Right kidney (tissue), 1 donor: ENCODE measurements at regions not wholly inside any gene's neighbourhood (a gene's known extent, or its start where the extent isn't known, plus 50 kb on each side); places are given as distances from the start of the nearest gene placed in this dataset.

Experiments
- DNase-seq: peaks from one replicate; pipeline ENCODE4 v3.0.0-alpha.2; 2016

DNA sequence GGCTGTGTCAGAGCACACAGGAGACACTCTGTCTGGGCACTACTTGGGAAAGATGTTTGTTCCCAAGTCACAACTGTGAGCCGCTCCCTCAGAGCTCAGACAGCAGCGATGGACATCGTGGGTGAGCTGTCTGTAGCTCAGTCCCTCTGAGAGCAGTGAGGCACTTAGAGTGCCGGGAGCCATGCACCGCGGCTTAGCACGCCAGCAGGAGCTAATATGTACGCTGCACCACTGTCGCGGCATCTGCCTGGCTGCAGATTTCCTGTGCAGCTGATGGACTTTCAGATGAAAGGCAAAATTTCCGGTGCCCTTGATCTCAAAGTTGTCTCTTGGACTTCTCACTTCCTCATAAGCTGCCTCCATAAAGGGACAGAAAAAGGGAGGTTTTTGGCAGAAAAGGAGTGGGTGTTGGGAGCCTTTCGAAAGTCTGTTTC, 92.8 kb upstream of the ZNF469 start:
- DNase-seq: no peak

DNA sequence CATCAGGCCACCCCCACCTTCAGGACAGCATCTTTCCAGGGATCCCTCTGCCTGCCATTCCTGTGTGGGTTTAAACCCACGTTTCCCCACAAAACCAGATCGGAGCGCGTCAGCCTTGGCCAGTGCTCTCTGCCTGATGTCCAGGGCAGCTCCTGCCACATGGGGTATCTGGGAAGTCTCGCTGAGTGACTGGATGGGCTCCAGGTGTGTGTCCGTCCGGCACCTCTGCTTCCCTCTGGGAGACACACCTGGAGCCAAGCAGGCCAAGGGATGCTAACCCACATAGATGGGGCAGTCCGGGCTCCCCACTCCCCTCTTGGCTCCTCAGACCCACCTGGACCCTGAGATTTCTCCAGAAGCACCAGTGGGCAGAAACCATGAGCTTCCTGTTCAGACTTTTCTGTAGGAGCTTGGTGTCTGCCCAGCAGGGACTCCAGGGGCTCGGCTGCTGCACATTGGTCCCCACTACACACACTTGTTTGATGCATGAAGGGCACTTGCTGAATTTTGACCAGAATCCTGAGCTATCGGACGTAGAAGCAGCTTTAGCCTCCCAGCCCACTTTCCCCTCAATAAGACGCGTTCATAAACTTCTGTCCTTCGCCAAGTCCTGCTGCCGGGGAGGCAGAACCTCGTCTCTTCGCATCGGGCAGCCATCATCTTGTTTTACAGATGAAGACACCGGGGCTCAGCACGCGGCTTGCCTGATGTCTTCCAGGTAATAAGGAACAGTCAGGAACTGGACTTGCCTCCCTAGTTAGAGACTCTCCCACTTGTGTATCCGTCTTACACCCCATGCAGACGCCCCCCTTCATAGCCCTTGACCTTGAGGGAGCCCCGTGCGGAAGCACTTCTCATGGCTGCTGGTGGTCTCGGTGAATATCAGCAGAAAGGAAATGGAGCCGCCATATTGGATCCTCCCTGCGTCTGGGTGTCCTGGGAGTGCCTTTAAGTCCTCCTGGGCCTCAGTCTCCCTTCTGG, 91.6 kb upstream of the ZNF469 start:
- DNase-seq: no peak

DNA sequence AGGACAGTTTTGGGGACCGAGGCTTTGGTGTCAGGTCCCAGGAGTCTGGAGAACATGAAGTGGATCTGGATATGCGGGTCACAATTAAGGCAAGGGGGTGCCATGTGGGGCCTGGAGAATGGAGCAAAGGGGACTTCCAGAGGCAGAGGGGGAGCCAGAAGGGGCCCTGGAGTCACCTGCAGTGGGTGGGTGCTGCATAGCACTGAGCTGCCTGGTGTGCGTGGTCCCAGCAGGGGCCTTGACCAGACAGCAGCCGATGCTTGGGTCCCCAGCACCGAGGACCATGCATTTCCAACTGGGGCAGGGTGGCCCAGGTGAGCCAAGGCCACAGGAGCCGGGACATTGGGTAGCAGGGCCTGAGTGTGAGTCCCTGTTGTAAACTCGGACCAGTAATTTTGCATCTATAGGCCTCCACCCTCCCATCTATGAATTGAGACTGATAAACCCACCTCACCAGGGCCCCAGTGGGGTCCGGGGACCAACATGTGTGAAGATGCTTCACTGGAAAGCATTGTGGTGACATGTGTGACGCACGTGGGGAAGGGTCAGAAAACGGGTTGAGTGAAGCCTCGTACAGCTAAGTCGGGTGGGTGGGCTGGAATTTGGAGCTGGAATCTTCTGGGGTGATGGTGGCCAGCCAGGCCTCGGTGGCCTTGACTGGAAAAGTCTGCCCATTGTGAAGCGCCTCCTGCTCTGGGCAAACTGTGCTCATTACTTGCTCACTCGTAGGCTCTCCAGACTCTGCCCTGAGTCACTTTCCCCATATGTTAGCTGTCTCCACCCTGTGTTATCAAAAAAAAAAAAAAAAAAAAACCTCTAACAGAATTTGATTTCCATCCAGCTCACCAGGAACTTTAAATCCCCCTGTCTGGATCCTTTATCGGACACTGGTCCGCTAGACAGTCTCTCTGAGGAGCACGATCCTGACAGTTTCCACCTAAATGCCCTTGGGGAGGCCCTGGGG, 90.5 kb upstream of the ZNF469 start:
- DNase-seq: no peak

DNA sequence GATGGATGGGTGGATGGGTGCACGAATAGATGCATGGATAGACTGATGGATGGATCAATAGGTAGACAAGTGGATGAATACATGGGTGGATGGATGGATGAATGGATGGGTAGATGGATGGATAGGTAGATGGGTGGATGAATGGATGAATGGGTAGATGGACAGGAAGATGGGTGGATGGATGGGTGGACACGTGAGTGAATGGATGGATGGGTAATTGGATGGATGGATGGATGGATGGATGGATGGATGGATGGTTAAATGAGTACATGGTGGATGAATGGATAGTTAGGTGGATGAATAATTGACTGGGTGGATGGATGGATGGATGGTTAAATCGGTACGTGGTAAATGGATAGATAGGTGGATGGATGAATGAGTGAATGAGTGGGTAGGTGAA, 89.7 kb upstream of the ZNF469 start:
- no peak for DNase-seq

DNA sequence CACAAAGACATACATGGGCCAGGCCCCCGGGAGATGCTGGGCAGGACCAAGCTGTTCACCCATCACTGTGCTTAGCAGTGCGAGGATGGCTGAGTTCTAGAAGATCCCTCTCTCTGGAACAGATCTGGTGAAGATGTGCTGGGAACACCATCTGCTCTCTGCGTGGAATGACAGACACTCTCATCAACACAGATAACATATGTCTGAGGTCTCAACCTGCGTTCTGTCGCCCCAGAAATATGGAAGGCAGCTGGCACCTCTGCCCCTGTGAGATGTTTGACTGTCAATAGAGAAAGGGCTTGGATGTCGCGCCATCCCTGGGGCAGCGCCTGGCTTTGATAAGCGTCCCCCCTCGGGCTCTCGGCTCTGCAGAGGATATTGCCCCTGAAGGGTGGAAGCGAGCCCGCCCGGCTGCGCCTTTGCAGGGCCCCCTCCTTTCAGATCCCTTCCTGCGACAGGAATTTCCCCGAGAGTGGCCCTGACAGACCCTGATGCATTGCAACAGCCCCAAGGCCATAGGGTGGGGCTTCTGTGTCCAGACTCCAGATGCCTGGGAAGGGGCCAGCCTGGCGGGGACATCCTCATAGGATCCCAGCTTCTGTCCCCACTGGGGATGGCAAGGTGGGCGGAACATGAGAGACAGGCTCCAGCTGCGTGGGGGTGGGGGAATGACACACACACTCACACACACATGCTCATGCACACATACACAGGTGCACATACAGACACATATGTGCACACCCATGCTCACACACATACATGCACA, 86.9 kb upstream of the ZNF469 start:
- no peak for DNase-seq

DNA sequence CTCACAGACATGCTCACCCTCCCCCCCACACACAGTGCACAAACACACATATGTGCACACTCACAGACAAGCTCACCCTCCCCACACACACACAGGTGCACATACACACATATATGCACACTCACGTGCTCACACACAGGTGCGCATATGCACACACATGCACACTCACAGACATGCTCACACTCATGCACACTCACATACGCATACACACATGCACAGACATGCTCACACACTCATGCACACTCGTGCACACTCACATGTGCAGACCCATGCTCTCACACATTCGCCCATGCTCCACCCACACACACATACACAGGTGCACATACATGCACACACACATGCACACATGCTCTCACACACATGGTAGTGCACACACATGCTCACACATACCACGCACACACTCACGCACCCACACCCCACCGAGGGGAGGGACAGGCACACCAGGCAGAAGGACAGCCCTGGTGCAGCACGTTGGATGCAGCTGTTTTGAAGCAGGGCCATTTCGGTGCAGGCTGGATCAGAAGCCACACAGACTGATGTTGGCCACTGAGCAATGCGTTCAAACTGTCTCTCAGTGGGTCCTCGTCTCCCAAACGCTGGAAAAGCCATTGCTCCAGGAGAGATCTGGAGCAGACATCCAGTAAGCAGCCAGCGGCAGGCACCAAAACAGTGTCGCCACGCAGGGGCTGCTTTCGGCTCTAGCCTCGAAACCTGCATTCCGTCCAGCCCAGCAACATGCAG, 86.2 kb upstream of the ZNF469 start:
- no peak for DNase-seq

DNA sequence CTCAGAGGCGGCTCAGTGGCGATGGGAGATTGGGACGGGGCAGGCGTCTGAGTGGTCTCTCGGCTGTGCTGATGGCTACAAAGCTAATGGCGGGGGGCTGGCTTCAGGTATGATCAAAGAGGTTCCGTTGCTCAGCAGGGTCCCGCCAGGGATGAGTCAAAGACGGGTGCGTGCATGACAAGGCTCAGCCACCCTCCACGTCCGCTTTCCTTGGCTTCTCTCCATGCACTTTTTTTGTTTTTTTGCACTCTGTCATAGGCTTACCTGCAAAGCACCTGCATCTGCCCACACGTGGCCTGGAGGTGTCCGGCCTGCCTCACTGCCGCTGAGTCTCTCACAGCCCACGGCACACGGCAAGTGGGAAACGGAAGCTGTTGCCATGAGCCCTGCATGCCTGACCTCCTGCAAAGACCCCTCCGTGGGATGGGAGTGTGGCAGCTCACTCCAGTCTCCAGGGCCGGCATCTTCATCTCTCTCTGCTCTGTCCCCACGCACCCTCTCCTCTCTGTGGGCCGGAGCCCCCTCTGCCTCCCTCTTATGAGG, 85.5 kb upstream of the ZNF469 start:
- no peak for DNase-seq

DNA sequence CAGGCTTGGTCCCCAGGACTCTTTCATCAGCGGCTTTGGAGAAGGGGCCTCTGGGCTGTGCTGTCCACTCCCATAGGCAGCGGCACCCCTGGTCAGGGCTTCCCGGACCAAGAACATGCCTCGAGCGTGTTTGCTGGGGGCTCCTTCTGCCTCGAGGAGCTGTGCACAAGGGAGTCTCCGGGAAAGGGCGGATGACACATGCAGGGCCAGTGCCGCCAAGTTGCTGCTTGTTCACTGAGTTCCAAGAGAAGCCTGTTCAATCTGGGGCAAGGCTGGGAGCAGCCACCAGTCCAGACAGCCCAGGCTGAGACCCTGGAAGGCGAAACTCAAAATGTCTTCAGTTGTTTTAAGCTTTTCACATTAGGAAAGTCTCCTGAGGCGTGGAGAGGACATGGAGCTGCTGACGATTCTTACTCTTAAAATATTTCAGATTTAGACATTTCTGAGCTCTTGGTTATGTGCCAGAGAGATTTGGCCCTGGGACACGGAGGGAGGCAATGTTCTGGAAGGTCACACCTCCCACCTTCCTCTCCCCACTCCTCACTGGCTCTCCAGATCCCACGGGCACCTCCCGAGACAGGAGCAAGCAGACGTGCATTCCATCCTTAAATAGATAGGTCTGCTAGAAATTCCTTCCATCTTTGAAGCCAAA, 84.5 kb upstream of the ZNF469 start:
- DNase-seq: no peak

DNA sequence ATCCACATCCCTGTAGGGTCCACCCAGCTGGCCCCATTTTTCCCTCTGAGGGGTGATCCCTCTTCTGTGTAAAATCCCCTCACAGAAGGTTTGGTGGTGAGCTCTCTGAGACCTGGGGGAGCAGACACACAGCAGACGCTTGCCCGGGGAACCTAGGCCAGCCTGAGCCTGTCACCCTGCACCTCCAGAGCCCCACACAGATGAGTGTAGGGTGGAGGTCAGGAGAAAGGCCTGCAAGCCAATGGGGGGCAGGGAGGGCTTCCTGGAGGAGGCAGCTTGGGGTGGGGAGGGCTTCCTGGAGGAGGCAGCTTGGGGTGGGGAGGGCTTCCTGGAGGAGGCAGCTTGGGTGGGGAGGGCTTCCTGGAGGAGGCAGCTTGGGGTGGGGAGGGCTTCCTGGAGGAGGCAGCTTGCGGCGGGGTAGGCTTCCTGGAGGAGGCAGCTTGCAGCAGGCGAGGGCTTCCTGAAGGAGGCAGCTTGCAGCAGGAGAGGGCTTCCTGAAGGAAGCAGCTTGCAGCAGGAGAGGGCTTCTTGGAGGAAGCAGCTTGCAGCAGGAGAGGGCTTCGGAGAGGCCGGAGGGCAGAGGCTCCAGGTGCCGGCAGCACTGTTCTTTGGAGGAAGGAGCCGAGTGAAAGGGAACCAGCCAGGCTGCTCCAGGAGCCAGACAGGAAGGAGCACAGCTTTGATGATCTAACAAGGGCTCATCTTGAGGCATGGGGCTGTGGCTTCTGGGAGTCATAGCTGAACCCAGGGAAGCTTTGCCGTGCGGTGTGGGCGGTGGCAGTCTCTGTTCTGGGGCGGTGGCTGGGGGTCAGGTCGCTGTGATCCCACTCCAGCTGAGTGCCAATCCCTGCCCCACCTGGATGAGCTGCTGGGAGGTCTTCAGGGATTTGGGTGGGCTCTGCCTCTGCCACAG, 83.7 kb upstream of the ZNF469 start:
- DNase-seq: no peak

DNA sequence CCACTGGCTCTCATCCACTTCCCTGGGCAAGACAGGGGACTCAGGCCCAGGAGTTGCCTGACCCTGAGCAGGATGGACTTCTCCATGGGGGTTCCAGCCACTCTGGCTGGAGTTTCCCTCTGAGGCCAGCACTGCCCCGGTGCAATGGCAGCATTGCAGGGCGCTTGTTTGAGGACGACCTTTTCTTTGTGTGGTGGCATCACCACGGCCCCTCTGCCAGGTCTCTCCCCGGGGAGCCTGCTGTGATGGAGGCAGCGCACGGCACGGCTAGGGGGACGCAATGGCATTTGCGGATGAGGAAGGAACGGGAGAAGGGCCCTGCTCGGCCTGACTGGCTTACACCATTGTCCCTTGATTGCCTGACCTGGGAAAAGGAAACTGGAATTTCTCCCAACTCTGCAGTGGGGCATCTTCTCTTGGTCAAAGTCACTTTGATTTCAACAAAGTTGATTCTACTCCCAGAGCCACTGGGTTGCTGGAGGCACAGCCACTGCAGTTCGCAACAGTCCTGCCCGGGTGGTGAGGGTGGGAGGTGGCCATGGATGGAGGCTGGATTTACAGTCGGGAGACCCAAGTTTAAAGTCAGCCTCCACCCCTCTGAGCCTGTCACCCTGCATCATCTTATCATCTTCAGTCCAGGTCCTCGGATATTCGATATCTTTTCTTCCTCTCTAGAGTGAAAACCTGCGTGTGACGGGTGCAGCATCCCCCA, 82.9 kb upstream of the ZNF469 start:
- no peak for DNase-seq

DNA sequence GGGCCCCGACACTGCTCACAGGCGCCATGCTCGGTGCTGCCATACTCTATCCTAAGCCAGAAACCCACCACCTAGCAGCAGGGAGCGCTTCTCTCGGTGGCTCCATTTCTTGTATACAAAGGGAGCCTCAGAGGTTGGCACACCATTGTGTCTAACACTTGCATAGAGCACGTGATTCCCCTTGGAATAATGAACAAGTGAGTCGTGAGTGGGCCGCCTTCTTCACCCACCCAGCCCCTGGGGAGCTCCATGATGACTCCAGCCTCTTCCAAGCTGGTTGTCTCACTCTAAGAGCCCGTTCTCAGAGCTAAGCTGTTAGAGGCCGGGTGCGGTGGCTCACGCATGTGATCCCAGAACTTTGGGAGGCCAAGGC, 82.3 kb upstream of the ZNF469 start:
- no peak for DNase-seq

DNA sequence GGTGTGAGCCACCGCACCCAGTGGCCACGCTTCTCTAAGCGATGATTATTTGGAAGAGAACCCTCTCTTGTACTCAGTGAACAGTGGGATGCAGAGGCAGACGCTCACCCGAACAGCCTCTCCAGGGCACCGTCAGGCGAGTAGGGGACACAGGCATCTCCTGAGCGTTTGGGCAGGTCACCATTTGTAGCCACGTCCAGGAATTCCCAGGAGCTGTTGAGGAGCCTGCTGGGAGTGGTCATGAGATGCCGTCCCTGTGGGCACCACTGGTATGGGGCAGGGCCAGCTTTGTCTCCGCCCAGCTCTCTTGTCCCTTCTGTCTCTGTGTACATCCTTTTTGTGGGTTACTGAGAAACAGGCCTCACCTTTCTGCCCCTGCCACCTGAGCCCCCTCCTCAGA, 81.3 kb upstream of the ZNF469 start:
- no peak for DNase-seq

DNA sequence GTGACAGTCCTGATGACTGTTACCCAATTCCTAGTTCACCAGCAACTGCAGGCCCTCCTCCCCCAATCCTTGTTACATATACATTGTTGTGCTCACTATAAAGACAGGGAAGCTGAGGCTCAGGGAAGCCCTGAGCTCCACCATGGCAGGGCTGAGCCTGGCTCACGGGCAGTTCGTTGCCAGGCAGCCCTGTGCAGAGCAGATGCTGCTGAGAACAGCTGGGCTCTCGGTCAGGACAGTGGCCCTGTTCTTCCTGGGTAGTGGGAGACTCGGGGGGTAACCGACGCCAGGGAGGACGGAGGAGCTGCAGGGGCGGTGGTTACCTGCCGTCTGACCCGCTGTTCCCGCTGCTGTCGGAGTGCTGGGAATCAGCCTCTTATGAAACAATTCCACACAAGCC, 80.9 kb upstream of the ZNF469 start:
- DNase-seq: no peak

DNA sequence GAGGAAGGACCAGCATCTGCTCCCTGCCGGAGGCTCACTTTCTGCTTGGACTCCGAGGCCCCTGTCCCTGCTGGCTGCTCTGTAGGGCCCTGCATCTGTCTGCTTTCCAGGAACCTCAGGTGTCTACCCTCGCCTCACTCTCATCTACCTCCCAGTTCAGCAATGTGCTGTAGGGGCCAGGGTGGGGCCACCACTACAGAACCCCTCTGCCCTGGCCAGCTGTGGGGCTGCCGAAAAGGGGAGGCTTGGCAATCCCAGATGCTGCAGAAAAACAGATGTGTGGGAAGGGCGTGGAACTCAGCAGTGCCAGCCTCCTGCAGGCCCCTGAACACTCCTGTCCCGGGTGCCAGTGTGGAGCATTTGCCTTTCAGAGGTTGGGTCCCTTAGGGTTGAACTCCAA, 80.1 kb upstream of the ZNF469 start:
- DNase-seq: no peak

DNA sequence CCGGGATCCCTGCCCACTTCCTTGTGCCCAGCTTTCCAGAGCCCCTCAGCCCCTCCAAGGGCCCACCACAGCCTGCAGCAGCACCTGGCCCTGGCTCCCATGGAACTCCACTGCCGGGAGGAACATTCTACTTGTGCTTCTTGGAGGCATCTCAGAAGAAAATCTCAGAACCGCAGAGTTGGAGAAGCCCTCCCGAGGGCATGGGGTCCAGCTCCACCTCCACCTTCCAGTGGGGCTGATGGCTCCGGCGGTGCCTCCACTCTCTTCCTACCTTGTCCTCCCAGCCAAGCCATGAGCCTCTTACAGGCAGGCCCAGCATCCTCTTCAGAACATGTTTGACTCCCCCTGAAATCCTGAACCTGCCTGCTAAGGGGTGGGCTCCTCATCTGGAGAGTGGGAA, 79.4 kb upstream of the ZNF469 start:
- DNase-seq: no peak

DNA sequence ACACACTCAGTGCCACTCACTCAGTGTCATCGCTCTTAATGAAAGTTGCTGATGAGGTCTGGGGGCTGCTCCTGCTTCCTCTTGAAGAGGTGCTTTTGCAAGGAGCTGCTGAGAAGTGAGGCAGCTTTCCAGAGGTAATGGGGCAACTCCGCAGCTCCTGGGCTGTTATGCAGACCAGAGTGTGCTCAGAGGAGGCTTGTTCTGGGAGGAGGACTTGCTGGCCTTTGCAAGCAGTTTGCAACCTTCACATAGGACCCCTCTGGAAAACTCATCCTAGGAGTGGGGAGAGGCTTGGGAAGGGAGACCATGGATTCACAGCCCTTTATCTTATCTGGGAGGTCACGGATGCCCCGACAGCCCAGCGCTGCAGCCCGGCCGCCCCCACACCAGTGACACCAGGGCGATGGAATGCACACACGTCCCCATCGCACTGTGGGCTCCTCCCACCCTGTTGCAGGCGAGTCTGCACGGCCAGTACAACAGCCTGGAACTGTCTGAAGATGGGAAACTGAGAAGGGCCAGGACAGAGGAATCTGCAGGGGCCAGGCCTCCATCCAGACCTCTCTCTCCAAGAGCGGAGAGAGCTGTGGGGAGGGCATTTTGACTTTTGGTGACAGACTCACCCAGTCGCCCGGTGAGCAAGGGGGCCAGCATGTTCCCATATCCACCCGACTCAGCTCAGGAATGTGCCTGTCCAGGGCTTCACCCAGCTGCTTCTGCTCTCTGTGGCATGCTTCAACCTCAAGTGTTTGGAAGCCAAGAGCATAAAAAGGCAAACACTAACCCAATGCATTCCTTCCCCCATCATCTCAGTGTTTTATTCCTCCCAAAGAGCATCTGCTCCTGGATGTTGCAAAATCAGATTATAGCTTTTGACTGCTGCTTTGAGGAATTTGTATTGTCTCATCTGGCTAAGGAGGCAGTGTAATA, 78.6 kb upstream of the ZNF469 start:
- peak; percentile 62 for DNase-seq

DNA sequence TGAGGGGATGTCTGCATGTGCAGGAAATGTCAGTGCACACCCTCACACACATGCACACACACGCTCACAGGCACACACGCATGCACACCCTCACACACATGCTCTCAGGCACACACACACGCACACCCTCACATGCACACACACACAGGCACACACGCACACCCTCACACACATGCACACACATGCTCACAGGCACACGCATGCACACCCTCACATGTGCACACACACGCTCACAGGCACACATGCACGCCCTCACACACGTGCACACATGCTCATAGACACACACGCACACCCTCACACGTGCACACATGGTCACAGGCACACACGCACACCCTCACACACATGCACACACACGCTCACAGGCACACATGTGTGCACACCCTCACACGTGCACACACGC, 77.6 kb upstream of the ZNF469 start:
- no peak for DNase-seq

DNA sequence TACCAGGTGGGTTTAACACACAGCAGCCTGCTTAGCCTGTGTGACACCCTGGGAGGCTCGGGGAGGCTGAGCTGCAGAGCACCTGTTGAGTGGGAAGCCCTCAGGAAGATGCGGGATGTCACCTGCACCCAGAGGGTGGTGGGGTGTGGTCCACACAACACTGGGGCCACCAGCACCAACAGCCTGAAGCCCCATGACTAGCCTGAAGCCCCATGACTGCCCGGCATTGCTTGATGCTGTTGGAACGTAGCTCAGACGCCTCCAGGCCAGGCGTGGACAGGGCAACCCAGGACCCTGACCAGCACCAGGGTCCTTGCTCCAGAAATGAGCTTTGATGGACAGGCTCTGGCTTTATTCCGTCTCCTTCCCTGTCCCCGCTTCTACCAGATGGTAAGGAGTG, 76.3 kb upstream of the ZNF469 start:
- no peak for DNase-seq
